Adrenal gland (tissue), 9 donors: ENCODE measurements at regions not wholly inside any gene's neighbourhood (a gene's known extent, or its start where the extent isn't known, plus 50 kb on each side); places are given as distances from the start of the nearest gene placed in this dataset.

ENCODE experiments used
- DNase-seq, 7 donors: peaks; one replicate each; pipeline ENCODE4 v3.0.0-alpha.2; 2019 to 2020
- H3K27ac ChIP-seq, 5 donors: fragments of 200-600 bp; sonication (generic) in 4 of 5; 1 replicate in 3 of 5; 2 replicates in 2 of 5; pipeline versions ENCODE4 v1.5.1 to v1.8.0; 2016 to 2020; ENCODE audit warnings: mild to moderate bottlenecking in 1 of 5
- H3K27me3 ChIP-seq: fragments of 200-600 bp; 2 replicates; pipeline ENCODE4 v1.8.0; 2021
- H3K36me3 ChIP-seq, 2 donors: fragments of 200-600 bp; replicated peaks in 1 of 2; 1 replicate in 1 of 2; 2 replicates in 1 of 2; pipeline versions ENCODE4 v1.5.1 to v1.8.0; 2018 to 2022
- H3K4me1 ChIP-seq, 2 donors: fragments of 200-600 bp; replicated peaks in 1 of 2; 1 replicate in 1 of 2; 2 replicates in 1 of 2; pipeline versions ENCODE4 v1.5.1 to v1.8.0; 2018 to 2021
- H3K4me3 ChIP-seq, 4 donors: fragments of 200-600 bp; sonication (generic) in 3 of 4; one replicate each; pipeline ENCODE4 v1.5.1; 2016 to 2018
- H3K9me3 ChIP-seq, 3 donors: fragments of 200-600 bp; sonication (generic) in 1 of 3; replicated peaks in 1 of 3; 1 replicate in 2 of 3; 2 replicates in 1 of 3; pipeline versions ENCODE4 v1.5.1 to v1.8.0; 2016 to 2021
- POLR2A ChIP-seq, 2 donors: fragments of 450-650 bp; IDR thresholded peaks; one replicate each; pipeline ENCODE4 v1.6.1; 2017; ENCODE audit warnings: antibody characterized with exemption in 2 of 2, mild to moderate bottlenecking in 2 of 2, moderate library complexity in 1 of 2
- WGBS, 4 donors: extraction: QIAGEN DNeasy Blood & Tissue Kit in 2 of 4; methylation state at CpG; one replicate each; pipeline versions ENCODE4 v1.1.5 to v1.1.7; 2013 to 2017; 5-methylcytosine and 5-hydroxymethylcytosine counted together
- intact Hi-C, 2 donors: fragments of 100-400 bp; cut with DNase I; formaldehyde crosslinking; loops; one replicate each; pipeline versions ENCODE4 v1.14.1 to v1.15.0; 2022 to 2023
- TF ChIP-seq, protein P1 (sequence below), 6 experiments: fragments of 450-650 bp in 4 of 6; fragments of 200-600 bp in 2 of 6; sonication (generic) in 1 of 6; IDR thresholded peaks; 1 replicate in 5 of 6; 2 replicates in 1 of 6; pipeline versions ENCODE4 v1.5.1 to v1.8.0; 2016 to 2021; ENCODE audit warnings: antibody characterized with exemption in 6 of 6, mild to moderate bottlenecking in 2 of 6, moderate library complexity in 1 of 6
- donor health status: healthy with polysubstance abuse.
- donor health status: Bipolar disorder and iron deficiency.
- donor health status: DM: yes; HTN: yes; CAD: no.
- donor health status: DM: no; HTN: no; CAD: no.
- donor health status: DM: no; HTN: no; CAD: no.

DNA sequence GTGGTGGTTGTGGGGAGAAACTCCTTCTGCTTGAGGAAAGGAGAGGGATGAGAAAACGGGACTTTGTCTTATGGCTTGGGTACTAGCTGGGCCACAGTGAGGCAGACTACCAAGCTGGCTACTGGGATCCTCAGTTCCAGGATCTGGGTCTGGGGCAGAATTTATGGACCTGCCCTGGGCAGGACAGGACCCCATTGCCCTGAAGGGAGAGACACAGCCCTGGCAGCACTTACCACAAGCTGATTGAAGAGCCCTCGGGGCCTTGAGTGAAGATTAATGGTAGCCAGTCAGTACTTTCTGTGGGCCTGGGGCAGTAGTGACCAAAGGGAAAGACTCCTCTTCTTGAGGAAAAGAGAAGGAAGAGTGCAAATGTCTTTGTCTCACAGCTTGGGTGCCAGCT, 799.7 kb downstream of the SI start:
- no peak for TF ChIP-seq POLR2A (IDR thresholded peaks at IDR 0.05)
- TF ChIP-seq, protein P1, sequence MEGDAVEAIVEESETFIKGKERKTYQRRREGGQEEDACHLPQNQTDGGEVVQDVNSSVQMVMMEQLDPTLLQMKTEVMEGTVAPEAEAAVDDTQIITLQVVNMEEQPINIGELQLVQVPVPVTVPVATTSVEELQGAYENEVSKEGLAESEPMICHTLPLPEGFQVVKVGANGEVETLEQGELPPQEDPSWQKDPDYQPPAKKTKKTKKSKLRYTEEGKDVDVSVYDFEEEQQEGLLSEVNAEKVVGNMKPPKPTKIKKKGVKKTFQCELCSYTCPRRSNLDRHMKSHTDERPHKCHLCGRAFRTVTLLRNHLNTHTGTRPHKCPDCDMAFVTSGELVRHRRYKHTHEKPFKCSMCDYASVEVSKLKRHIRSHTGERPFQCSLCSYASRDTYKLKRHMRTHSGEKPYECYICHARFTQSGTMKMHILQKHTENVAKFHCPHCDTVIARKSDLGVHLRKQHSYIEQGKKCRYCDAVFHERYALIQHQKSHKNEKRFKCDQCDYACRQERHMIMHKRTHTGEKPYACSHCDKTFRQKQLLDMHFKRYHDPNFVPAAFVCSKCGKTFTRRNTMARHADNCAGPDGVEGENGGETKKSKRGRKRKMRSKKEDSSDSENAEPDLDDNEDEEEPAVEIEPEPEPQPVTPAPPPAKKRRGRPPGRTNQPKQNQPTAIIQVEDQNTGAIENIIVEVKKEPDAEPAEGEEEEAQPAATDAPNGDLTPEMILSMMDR (IDR thresholded peaks at IDR 0.05) = no peak
- Histone ChIP-seq H3K4me1 (no peaks in the 10 kb centered on the region), H3K36me3 (no peaks in the 10 kb centered on the region), H3K4me3 (no peak overlapping the region), H3K27me3 (no peaks in the 10 kb centered on the region), H3K27ac (no peak overlapping the region), H3K9me3 (no peaks in the 10 kb centered on the region)
- intact Hi-C loops = no loop called here
- no peak for DNase-seq
- WGBS, 4 donors = 54 to 70% (median 62%) methylated on average over 2 of the region's 2 CpGs

DNA sequence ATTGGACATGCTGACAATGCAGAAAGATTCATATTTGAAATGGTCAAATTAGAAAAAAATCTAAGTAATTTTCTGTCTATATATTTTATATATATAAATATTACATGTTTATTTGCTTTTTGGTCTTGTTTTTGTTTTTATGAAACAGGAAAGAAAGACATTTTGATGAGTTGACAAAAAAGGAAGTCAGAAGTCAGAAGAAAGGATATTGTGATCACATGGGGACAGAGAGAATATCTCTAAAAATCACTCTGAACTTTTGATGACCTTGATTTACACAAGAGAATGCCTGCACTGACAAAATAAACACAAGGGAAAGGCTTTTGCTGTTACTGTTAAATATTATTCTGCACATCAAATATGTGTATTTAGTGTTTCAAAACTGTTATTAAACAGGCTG, 811.2 kb downstream of the SI start:
- TF ChIP-seq, protein P1 (IDR thresholded peaks at IDR 0.05) = no peak
- no peak for TF ChIP-seq POLR2A (IDR thresholded peaks at IDR 0.05)
- no peaks in the 10 kb centered on the region for H3K9me3 ChIP-seq
- no peaks in the 10 kb centered on the region for H3K27me3 ChIP-seq
- no peak overlapping the region for H3K27ac ChIP-seq
- no peaks in the 10 kb centered on the region for H3K4me1 ChIP-seq
- no peak for DNase-seq
- H3K36me3 ChIP-seq = no peaks in the 10 kb centered on the region
- intact Hi-C loops = no loop called here
- no peak overlapping the region for H3K4me3 ChIP-seq

DNA sequence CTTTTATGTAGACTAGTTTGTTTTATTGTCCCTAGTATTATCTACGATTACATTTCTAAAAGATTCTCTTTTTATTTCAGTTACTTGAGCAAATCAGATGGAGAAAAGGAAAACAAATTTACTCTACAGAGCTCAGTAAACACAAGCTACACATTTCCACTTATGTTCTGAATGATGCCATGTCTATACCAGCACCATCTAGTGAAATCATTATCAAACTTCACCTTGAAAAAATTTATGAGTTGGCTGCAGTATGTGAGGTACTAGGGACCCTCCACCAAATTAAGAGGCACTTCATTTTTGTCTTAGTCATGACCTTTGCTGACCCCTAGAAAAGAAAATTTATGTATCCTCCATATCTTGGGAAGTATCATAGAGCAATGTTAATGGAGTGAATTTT, 827.4 kb downstream of the SI start:
- no peaks in the 10 kb centered on the region for H3K4me1 ChIP-seq
- H3K36me3 ChIP-seq = no peaks in the 10 kb centered on the region
- H3K4me3 ChIP-seq = no peak overlapping the region
- H3K27me3 ChIP-seq = no peaks in the 10 kb centered on the region
- H3K27ac ChIP-seq = no peak overlapping the region
- WGBS, 4 donors = 71 to 94% (median 72%) methylated on average over 1 of the region's 1 CpG
- no peaks in the 10 kb centered on the region for H3K9me3 ChIP-seq
- TF ChIP-seq POLR2A (IDR thresholded peaks at IDR 0.05) = no peak
- TF ChIP-seq, protein P1 (IDR thresholded peaks at IDR 0.05) = no peak
- DNase-seq = no peak
- intact Hi-C loops = no loop called here

DNA sequence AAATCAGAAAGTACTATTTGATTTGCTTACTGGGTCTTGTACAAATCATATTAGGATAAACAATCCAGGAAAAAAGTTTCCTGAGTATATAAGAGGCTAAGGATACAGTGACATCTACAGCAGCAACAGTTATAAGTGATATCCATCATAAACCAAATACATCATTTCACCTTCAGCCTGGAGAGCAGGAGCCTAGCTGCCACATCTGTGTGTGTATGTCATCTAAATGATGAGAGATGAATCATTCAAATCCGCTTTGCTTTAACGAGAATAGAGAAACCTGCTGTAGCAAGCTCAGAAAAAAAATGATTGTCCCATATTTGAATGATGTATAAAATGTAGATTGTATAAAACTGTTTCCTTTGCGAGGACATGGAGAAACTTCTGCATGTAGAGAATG, 841.4 kb downstream of the SI start:
- Histone ChIP-seq H3K27ac (no peak overlapping the region), H3K36me3 (no peaks in the 10 kb centered on the region), H3K27me3 (no peaks in the 10 kb centered on the region), H3K4me3 (no peak overlapping the region), H3K9me3 (no peaks in the 10 kb centered on the region), H3K4me1 (no peaks in the 10 kb centered on the region)
- no peak for DNase-seq
- intact Hi-C loops = no loop called here
- no peak for TF ChIP-seq POLR2A (IDR thresholded peaks at IDR 0.05)
- TF ChIP-seq, protein P1 (IDR thresholded peaks at IDR 0.05) = no peak
- 63 to 79% (median 77%) methylated on average over 3 of the region's 3 CpGs for WGBS, 4 donors
